GM19452 (cell line): ENCODE measurements at regions not wholly inside any gene's neighbourhood (a gene's known extent, or its start where the extent isn't known, plus 50 kb on each side); places are given as distances from the start of the nearest gene placed in this dataset.

ENCODE experiments used
- ATAC-seq: cut with Tn5 transposase; IDR thresholded peaks from one replicate; pipeline ENCODE4 v1.9.1; 2021; ENCODE audit not compliant: unreplicated experiment

GRCh38 chr9:16128003-16128402 lies 575.2 kb downstream of the CCDC171 start:
- no peak for ATAC-seq

GRCh38 chr9:16131264-16131663 lies 578.4 kb downstream of the CCDC171 start:
- no peak for ATAC-seq

- no peak for ATAC-seq
These were observed 579.7 kb downstream of the CCDC171 start for GRCh38 chr9:16132513-16132912.

- no peak for ATAC-seq
These were observed 580.2 kb downstream of the CCDC171 start for GRCh38 chr9:16133032-16133431.

- ATAC-seq = peak; percentile 70
These were observed 580.8 kb downstream of the CCDC171 start for GRCh38 chr9:16133556-16134227.

GRCh38 chr9:16134351-16134750 lies 581.5 kb downstream of the CCDC171 start:
- no peak for ATAC-seq

GRCh38 chr9:16135968-16136367 lies 583.1 kb downstream of the CCDC171 start:
- ATAC-seq = no peak

GRCh38 chr9:16136451-16136850 lies 583.6 kb downstream of the CCDC171 start:
- ATAC-seq = no peak

GRCh38 chr9:16136961-16137360 lies 584.1 kb downstream of the CCDC171 start:
- ATAC-seq = no peak

- no peak for ATAC-seq
These were observed 586.0 kb downstream of the CCDC171 start for GRCh38 chr9:16138561-16139491.

GRCh38 chr9:16139774-16140173 lies 586.9 kb downstream of the CCDC171 start:
- ATAC-seq = no peak

GRCh38 chr9:16143310-16143709 lies 590.5 kb downstream of the CCDC171 start:
- ATAC-seq = no peak

- no peak for ATAC-seq
These were observed 591.4 kb downstream of the CCDC171 start for GRCh38 chr9:16143947-16144890.

GRCh38 chr9:16145196-16145950 lies 592.5 kb downstream of the CCDC171 start:
- ATAC-seq = no peak

- no peak for ATAC-seq
These were observed 594.9 kb downstream of the CCDC171 start for GRCh38 chr9:16147726-16148125.

- no peak for ATAC-seq
These were observed 597.7 kb downstream of the CCDC171 start for GRCh38 chr9:16150501-16150900.

- ATAC-seq = no peak
These were observed 598.3 kb downstream of the CCDC171 start for GRCh38 chr9:16150938-16151650.

GRCh38 chr9:16152276-16153101 lies 599.6 kb downstream of the CCDC171 start:
- ATAC-seq = no peak

GRCh38 chr9:16153221-16153620 lies 600.4 kb downstream of the CCDC171 start:
- no peak for ATAC-seq
